AG09309 (cell line): ENCODE measurements at regions not wholly inside any gene's neighbourhood (a gene's known extent, or its start where the extent isn't known, plus 50 kb on each side); places are given as distances from the start of the nearest gene placed in this dataset.
"Not testable (repeated sequence)": the region's sequence is repeated elsewhere in the genome, so short reads cannot be mapped to it uniquely, and the experiment has no call there.

ENCODE experiments used
- DNase-seq: peaks from one replicate; pipeline ENCODE4 v3.0.0-alpha.2; 2010; ENCODE audit warnings: low read depth
- H3K4me3 ChIP-seq: 2 replicates; pipeline ENCODE4 v1.5.1; 2011; ENCODE audit warnings: mild to moderate bottlenecking, low read depth, low read length, moderate library complexity; ENCODE audit not compliant: control insufficient read depth
- CTCF ChIP-seq: IDR thresholded peaks from 2 replicates; pipeline ENCODE4 v1.5.1; 2011; ENCODE audit warnings: mild to moderate bottlenecking, low read depth, low read length, inconsistent platforms; ENCODE audit not compliant: insufficient read depth, control insufficient read depth; ENCODE audit errors: missing control alignments

DNA sequence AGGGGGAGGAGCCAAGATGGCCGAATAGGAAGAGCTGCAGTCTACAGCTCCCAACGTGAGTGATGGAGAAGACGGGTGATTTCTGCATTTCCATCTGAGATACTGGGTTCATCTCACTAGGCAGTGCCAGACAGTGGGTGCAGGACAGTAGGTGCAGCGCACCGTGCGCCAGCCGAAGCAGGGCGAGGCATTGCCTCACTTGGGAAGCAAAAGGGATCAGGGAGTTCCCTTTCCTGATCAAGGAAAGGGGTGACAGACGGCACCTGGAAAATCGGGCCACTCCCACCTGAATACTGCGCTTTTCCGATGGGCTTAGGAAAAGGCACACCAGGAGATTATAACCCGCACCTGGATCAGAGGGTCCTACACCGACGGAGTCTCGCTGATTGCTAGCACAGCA is 121.1 kb upstream of the SESTD1 start:
- DNase-seq, H3K4me3 ChIP-seq: not testable (repeated sequence)

- no peak for DNase-seq
- TF ChIP-seq CTCF = no peak
- no peak overlapping the region for H3K4me3 ChIP-seq
Observed at GRCh38 chr2:179383975-179384374, 119.3 kb upstream of the SESTD1 start.

DNA sequence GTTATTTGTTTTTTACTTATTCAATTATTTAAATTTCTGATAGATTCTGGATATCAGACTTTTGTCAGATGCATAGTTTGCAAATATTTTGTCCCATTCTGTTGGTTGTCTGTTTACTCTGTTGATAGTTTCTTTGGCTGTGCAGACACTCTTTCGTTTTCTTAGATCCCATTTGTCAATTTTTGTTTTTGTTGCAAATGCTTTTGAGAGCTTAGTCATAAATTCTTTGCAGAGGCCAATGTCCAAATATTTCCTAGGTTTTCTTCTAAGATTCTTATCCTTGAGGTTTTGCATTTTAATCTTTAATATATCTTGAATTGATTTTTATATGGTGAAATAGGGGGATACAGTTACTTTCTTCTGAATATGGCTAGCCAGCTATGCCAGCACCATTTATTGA is 112.7 kb upstream of the SESTD1 start:
- H3K4me3 ChIP-seq = no peak overlapping the region
- DNase-seq = no peak
- no peak for TF ChIP-seq CTCF

- no peak for DNase-seq
- no peak overlapping the region for H3K4me3 ChIP-seq
- no peak for TF ChIP-seq CTCF
Observed at GRCh38 chr2:179376881-179377280, 112.2 kb upstream of the SESTD1 start.

DNA sequence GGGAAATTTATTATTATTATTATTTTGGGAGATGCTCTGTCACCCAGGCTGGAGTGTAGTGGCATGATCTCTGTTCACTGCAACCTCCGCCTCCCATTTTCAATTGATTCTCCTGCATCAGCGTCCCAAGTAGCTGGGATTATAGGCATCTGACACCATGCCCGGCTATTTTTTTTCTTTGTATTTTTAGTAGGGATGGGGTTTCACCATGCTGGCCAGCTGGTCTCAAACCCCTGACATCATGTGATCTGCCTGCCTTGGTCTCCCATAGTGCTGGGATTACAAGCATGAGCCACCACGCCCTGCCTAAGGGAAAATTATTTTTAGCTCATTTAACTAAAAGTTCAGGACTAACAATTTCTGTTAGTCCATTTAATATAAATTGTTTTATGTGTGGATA is 109.2 kb upstream of the SESTD1 start:
- no peak for DNase-seq
- H3K4me3 ChIP-seq = no peak overlapping the region
- TF ChIP-seq CTCF = no peak

GRCh38 chr2:179365561-179365960 is 100.9 kb upstream of the SESTD1 start:
- not testable (repeated sequence) for H3K4me3 ChIP-seq, DNase-seq

DNA sequence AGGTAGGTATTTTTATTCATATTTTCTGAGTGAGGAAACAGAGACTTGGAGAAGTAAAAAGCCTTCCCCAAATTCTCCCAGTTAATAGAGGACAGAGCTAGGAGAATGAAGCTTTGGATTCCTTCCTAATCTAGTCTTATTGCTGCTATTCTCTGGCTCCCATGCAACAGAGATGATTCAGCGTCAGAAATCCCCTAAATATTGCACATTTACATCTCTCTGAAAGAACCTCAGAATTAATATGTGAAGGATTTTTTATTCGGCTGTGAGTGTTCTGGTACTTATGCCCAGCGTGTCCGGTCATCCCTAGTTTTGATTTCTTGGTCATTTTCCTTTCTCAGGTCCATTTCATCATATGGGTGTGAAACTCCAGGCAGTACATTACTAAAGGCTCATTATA is 91.2 kb upstream of the SESTD1 start:
- TF ChIP-seq CTCF = no peak
- peak; percentile 27 for DNase-seq
- no peak overlapping the region for H3K4me3 ChIP-seq

GRCh38 chr2:179354739-179355537 is 90.3 kb upstream of the SESTD1 start:
- peak; percentile 40 for TF ChIP-seq CTCF
- H3K4me3 ChIP-seq = no peak overlapping the region
- no peak for DNase-seq
